ENCODE measurements at regions not wholly inside any gene's neighbourhood (a gene's known extent, or its start where the extent isn't known, plus 50 kb on each side); places are given as distances from the start of the nearest gene placed in this dataset.

GRCh38 chr7:45973725-45974532 lies 52.9 kb upstream of the IGFBP3 start:
- no peak for DNase-seq (ENCODE audit: low read depth)

DNA sequence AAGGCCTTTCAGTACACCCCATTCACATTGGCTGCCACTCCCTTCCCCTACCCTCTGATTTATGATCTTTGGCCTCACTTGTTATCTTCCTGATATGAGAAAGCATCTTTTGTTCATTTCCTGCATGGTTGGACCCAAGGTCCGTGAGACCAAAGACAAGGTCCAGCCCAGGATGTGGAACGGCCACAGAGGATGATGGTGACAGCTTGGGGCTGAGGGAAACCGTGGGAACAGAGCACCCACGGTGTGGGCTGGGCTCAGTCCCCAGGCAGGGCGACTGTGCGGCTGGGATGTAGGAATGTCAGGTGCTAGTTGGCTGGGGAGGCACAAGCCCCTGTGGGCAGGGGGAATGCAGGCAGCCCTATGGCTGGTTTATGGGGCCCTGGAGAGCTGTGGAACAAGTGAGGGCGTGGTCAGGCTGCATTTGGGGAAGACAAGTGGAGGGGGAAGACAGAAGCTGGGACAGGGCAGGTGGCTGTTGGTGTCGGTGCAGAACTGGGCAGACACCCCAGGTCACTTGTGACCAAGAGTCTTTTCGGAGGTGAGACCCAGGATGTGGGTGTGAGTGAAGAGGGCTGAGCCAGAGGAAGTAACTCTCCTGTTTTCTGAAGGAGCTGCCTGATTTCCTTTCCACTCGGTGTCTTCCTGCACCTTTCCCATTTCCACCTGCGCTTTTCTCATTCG lies 51.7 kb upstream of the IGFBP3 start:
- DNase-seq (ENCODE audit: low read depth), result no peak

DNA sequence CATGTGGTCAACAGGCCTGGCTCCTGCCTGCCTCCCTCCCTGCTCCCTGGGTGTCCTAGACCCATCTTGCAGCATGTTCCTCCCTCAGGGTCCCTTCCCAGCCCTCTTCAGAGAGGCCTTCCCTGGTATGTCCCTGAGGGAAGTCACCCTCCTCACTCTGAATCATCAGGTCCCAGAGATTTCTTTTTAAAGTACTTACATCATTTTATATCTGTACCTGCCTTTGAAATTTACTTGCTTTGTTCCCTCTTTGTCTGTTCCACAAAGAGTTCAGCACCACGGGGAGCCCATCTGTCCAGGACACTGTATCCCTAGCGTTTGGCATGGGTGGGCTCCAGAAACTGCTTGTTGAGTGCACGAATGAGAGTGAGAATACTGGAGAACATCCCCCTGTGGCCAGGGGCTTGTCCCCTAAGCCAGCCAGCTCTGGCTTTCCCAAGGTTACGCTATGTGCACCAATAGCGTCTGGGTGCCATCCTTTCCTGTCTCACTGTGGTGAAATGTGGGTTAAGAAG lies 50.6 kb upstream of the IGFBP3 start:
- no peak for DNase-seq (ENCODE audit: low read depth)

- no peak for DNase-seq (ENCODE audit: low read depth)
These were observed 50.1 kb upstream of the IGFBP3 start for GRCh38 chr7:45971171-45971570.

Measured in renal cortical epithelial cell (primary cell).